ENCODE measurements at regions not wholly inside any gene's neighbourhood (a gene's known extent, or its start where the extent isn't known, plus 50 kb on each side); places are given as distances from the start of the nearest gene placed in this dataset.

- no peak for DNase-seq (ENCODE audit: low read depth, low spot score)
- Histone ChIP-seq H3K27ac (ENCODE audit: low read depth, low read length) (no peak overlapping the region), H3K9me3 (ENCODE audit: control insufficient read depth, insufficient read depth, low read length) (no peaks in the 10 kb centered on the region; the same call in none of the 2 replicates), H3K27me3 (ENCODE audit: control insufficient read depth, insufficient read depth, low read length) (peaks cover 31% of the 10 kb centered on the region), H3K4me3 (ENCODE audit: low read depth, low read length) (no peak overlapping the region)
- ChIA-PET POLR2A (no interaction called here), CTCF (no interaction called here)
- no peak for TF ChIP-seq CTCF (IDR thresholded peaks at IDR 0.05; ENCODE audit: low read depth, low read length)
Measured at GRCh38 chr2:71857636-71858035, 290.0 kb downstream of the CYP26B1 start.

- Histone ChIP-seq H3K27ac (ENCODE audit: low read depth, low read length) (no peak overlapping the region), H3K9me3 (ENCODE audit: control insufficient read depth, insufficient read depth, low read length) (no peaks in the 10 kb centered on the region; the same call in none of the 2 replicates), H3K27me3 (ENCODE audit: control insufficient read depth, insufficient read depth, low read length) (peaks cover 38% of the 10 kb centered on the region), H3K4me3 (ENCODE audit: low read depth, low read length) (no peak overlapping the region)
- no peak for DNase-seq (ENCODE audit: low read depth, low spot score)
- CTCF ChIA-PET: no interaction called here
- POLR2A ChIA-PET: no interaction called here
- TF ChIP-seq CTCF (IDR thresholded peaks at IDR 0.05; ENCODE audit: low read depth, low read length): no peak
Measured at GRCh38 chr2:71856773-71857525, 290.7 kb downstream of the CYP26B1 start.

- CTCF ChIA-PET: no interaction called here
- POLR2A ChIA-PET: no interaction called here
Measured at GRCh38 chr2:71853858-71854257, 293.8 kb downstream of the CYP26B1 start.

GRCh38 chr2:71852141-71852711 is 295.4 kb downstream of the CYP26B1 start:
- DNase-seq (ENCODE audit: low read depth, low spot score): no peak
- peaks cover 34% of the 10 kb centered on the region for H3K27me3 ChIP-seq (ENCODE audit: control insufficient read depth, insufficient read depth, low read length)
- no peak for TF ChIP-seq CTCF (IDR thresholded peaks at IDR 0.05; ENCODE audit: low read depth, low read length)
- H3K27ac ChIP-seq (ENCODE audit: low read depth, low read length): no peak overlapping the region
- H3K4me3 ChIP-seq (ENCODE audit: low read depth, low read length): no peak overlapping the region
- ChIA-PET POLR2A (no interaction called here), CTCF (no interaction called here)
- H3K9me3 ChIP-seq (ENCODE audit: control insufficient read depth, insufficient read depth, low read length): no peaks in the 10 kb centered on the region; the same call in 1 of the 2 replicates

More at GRCh38 chr2:71853858-71854257, 293.8 kb downstream of the CYP26B1 start:
- H3K9me3 ChIP-seq (ENCODE audit: control insufficient read depth, insufficient read depth, low read length): no peaks in the 10 kb centered on the region; the same call in none of the 2 replicates
- TF ChIP-seq CTCF (IDR thresholded peaks at IDR 0.05; ENCODE audit: low read depth, low read length): no peak
- no peak overlapping the region for H3K4me3 ChIP-seq (ENCODE audit: low read depth, low read length)
- peaks cover 35% of the 10 kb centered on the region for H3K27me3 ChIP-seq (ENCODE audit: control insufficient read depth, insufficient read depth, low read length)
- DNase-seq (ENCODE audit: low read depth, low spot score): no peak
- no peak overlapping the region for H3K27ac ChIP-seq (ENCODE audit: low read depth, low read length)

- ChIA-PET POLR2A (no interaction called here), CTCF (no interaction called here)
- Histone ChIP-seq H3K9me3 (ENCODE audit: control insufficient read depth, insufficient read depth, low read length) (no peaks in the 10 kb centered on the region; the same call in 1 of the 2 replicates), H3K27me3 (ENCODE audit: control insufficient read depth, insufficient read depth, low read length) (peaks cover 36% of the 10 kb centered on the region), H3K4me3 (ENCODE audit: low read depth, low read length) (no peak overlapping the region), H3K27ac (ENCODE audit: low read depth, low read length) (no peak overlapping the region)
- no peak for TF ChIP-seq CTCF (IDR thresholded peaks at IDR 0.05; ENCODE audit: low read depth, low read length)
- DNase-seq (ENCODE audit: low read depth, low spot score): no peak
Measured at GRCh38 chr2:71851094-71851750, 296.4 kb downstream of the CYP26B1 start.
